A673 (cell line): ENCODE measurements at regions not wholly inside any gene's neighbourhood (a gene's known extent, or its start where the extent isn't known, plus 50 kb on each side); places are given as distances from the start of the nearest gene placed in this dataset.
"Not testable (repeated sequence)": the region's sequence is repeated elsewhere in the genome, so short reads cannot be mapped to it uniquely, and the experiment has no call there.

Source experiments
- BruUV-seq: library from RNA; stranded (reverse); fragments of 400-500 nt; replicated peaks from 2 replicates; lab custom pipeline; 2021; lab: Mats Ljungman, UMichigan
- CTCF ChIA-PET: fragments of 300-600 bp; sonication (Branson Sonifier 250); formaldehyde crosslinking; loops from one replicate; lab custom pipeline; 2022; ENCODE audit warnings: antibody characterized with exemption; lab: Charles Lee
- POLR2A ChIA-PET: fragments of 300-600 bp; sonication (Branson Sonifier 250); formaldehyde crosslinking; loops from one replicate; lab custom pipeline; 2022; ENCODE audit warnings: antibody characterized with exemption; ENCODE audit not compliant: low non-redundant PET; lab: Charles Lee
- DNase-seq: peaks from one replicate; pipeline ENCODE4 v3.0.0-alpha.2; 2015; ENCODE audit warnings: low spot score
- H3K27ac ChIP-seq: fragments of 200-600 bp; sonication (generic); 2 replicates; pipeline ENCODE4 v1.5.1; 2016; ENCODE audit warnings: mixed run types, low read depth, mild to moderate bottlenecking, mixed read lengths, antibody characterized with exemption, low read length; ENCODE audit not compliant: poor library complexity, severe bottlenecking
- H3K27me3 ChIP-seq: fragments of 200-600 bp; sonication (generic); replicated peaks from 2 replicates; pipeline ENCODE4 v1.6.1; 2017; ENCODE audit warnings: mixed run types, low read depth, mild to moderate bottlenecking, mixed read lengths, antibody characterized with exemption, low read length; ENCODE audit not compliant: insufficient read depth, poor library complexity
- H3K36me3 ChIP-seq: fragments of 200-600 bp; sonication (generic); 2 replicates; pipeline ENCODE4 v1.6.1; 2016; ENCODE audit warnings: mixed run types, mild to moderate bottlenecking, mixed read lengths, antibody characterized with exemption, low read length; ENCODE audit not compliant: insufficient read depth, poor library complexity, severe bottlenecking
- H3K4me1 ChIP-seq: fragments of 200-600 bp; sonication (generic); 2 replicates; pipeline ENCODE4 v1.6.1; 2017; ENCODE audit warnings: mixed run types, mild to moderate bottlenecking, mixed read lengths, antibody characterized with exemption, low read length; ENCODE audit not compliant: insufficient read depth, poor library complexity, severe bottlenecking
- H3K4me3 ChIP-seq: fragments of 200-600 bp; sonication (generic); 2 replicates; pipeline ENCODE4 v1.5.1; 2016; ENCODE audit warnings: low read depth, mixed run types, mild to moderate bottlenecking, mixed read lengths, low read length; ENCODE audit not compliant: poor library complexity, severe bottlenecking
- H3K9me3 ChIP-seq: fragments of 200-600 bp; sonication (generic); 2 replicates; pipeline ENCODE4 v1.6.1; 2016; ENCODE audit warnings: mixed run types, low read depth, mild to moderate bottlenecking, mixed read lengths, antibody characterized with exemption, low read length; ENCODE audit not compliant: poor library complexity, severe bottlenecking
- CTCF ChIP-seq: fragments of 300-800, 200-600 bp; sonication (generic); conservative IDR thresholded peaks from 2 replicates; pipeline ENCODE4 v1.5.1; 2017; ENCODE audit warnings: low read depth, mild to moderate bottlenecking, antibody characterized with exemption, low read length, moderate library complexity, mixed read lengths
- EZH2 ChIP-seq: fragments of 200-600 bp; sonication (generic); IDR thresholded peaks from 2 replicates; pipeline ENCODE4 v1.6.1; 2017; ENCODE audit warnings: borderline replicate concordance, low read depth, mild to moderate bottlenecking, mixed read lengths, antibody characterized with exemption, low read length; ENCODE audit not compliant: poor library complexity, severe bottlenecking
- intact Hi-C: fragments of 100-400 bp; cut with micrococcal nuclease; formaldehyde crosslinking; loops from one replicate; pipeline ENCODE4 v1.10.0; 2022; ENCODE audit not compliant: unreplicated experiment

GRCh38 chr16:29192329-29193247 is 207.7 kb downstream of the LAT start:
- intact Hi-C loops = no loop called here
- no TSS peak for BruUV-seq
- ChIA-PET POLR2A (no interaction called here), CTCF (no interaction called here)
- Histone ChIP-seq H3K9me3 (no peaks in the 10 kb centered on the region), H3K27ac (no peak overlapping the region), H3K4me3 (no peak overlapping the region), H3K27me3 (no peaks in the 10 kb centered on the region), H3K4me1 (no peaks in the 10 kb centered on the region), H3K36me3 (no peaks in the 10 kb centered on the region)
- peak; percentile 26; the same call in 1 of the 2 replicates for TF ChIP-seq CTCF
- TF ChIP-seq EZH2 = no peak
- no peak for DNase-seq

GRCh38 chr16:29191636-29192180 is 206.9 kb downstream of the LAT start:
- CTCF ChIA-PET, H3K9me3 ChIP-seq, DNase-seq, POLR2A ChIA-PET, intact Hi-C loops, BruUV-seq, H3K4me1 ChIP-seq, H3K4me3 ChIP-seq, H3K27me3 ChIP-seq, H3K36me3 ChIP-seq, H3K27ac ChIP-seq: not testable (repeated sequence)

DNA sequence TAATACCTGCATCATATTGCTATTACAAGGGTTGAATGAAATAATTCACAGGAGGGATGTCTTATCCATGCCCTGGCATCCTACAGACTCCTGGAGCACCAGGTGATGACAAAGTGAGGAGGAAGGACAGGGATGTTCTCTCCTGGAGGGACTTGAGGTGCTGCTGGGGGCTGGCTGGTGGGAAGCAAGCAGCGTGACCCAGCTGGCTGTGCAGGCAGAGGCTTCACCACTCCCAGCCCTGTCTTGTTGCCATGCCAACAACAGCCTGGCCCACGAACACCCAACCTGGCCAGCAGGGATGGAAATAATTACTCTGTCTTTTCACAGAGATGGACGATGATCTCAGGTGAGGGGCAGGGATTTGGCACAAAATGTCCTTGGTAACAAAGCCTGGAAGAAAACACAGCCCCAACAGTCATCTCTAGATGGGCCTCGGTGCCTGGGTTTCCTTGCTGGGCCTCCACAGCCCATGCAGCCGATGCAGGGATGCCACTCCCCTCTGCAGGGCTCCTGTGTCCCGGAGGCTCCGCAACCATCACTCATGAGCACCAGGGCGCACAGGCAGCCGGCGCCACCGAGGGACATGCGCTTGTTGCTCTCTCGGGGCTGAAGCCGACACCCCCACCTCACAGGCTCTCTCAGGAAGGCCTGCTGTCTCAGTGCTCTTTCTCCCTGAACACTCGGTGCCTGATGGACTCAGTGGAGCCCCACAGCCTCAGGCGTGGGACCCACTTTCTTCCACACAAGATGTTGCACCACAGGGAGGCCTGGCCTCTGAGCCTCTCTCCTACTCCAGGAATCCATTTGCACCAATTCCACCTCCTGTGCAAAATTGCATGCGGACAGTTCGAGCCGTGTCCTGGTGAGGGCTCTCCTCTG is 205.9 kb downstream of the LAT start:
- H3K4me1 ChIP-seq, DNase-seq, CTCF ChIA-PET, H3K36me3 ChIP-seq, H3K9me3 ChIP-seq, H3K4me3 ChIP-seq, H3K27ac ChIP-seq, intact Hi-C loops, BruUV-seq, POLR2A ChIA-PET, H3K27me3 ChIP-seq: not testable (repeated sequence)

GRCh38 chr16:29188806-29189205 is 204.0 kb downstream of the LAT start:
- BruUV-seq, H3K4me1 ChIP-seq, intact Hi-C loops, H3K36me3 ChIP-seq, H3K9me3 ChIP-seq, DNase-seq, H3K27ac ChIP-seq, POLR2A ChIA-PET, H3K4me3 ChIP-seq, CTCF ChIA-PET, H3K27me3 ChIP-seq: not testable (repeated sequence)

DNA sequence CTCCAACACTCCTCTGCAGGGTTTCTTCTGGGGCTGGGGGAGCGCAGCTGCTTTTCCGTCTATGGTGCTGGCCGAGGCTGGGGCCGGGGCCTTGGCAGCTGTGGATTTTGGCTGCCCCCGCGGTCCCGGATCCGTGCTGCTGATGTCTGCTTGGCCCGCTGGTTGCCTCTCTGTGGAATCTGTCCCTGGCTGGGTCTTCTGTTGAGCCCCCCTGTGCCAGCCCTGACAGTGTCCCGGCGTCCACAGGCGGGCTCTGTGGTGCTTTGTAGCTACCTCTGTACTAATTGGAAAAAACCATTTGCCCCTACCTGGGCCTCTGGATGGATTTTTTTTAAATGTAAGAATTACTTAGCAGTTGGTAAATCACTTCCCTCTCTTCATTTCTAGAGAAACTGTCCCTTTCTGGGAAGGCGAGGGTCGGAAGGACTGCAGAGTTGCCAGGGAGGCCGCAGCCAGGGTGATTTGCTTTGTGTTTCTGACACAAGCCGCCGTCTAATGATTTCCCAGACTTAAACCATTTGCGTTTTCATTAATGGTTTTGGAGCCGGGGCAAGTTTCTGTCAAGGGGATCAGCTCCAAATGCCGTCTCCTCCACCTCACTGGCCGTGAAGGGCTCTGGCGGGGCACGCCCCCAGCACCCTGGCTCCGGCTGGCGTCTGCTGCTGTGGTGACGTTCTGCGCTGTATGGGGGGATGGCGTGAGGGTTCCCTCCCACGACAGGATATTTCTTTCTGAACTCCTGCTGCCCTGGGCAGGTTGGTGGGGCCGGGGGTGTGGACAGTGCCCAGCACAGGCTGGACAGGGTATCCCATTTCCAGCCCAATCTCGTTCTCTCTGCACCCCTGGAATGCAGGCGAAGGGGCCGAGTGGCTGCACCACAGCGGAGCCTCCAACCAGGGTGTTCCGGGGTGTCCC is 201.7 kb downstream of the LAT start:
- H3K27me3 ChIP-seq, POLR2A ChIA-PET, H3K4me3 ChIP-seq, H3K36me3 ChIP-seq, H3K9me3 ChIP-seq, H3K4me1 ChIP-seq, DNase-seq, H3K27ac ChIP-seq, CTCF ChIA-PET, BruUV-seq, intact Hi-C loops: not testable (repeated sequence)

DNA sequence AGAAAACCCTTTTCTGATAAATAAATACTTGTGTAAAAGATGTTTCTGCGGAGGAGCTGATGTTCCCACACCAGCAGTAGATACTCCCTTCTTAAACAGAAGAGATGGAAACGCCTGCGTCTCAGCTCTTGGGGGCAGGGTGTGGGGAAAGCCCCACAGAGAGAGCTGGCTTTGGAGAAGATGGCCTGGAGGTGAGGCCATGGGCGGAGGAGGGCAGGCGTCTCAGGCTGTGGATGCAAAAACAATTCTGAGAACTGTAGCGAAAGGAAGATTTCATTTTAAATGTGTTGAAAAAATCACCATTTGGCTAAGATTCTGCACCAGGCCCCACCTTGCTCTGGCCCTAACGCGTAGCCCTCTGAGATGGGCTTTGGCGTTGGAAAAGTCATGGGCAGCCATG is 201.0 kb downstream of the LAT start:
- H3K27ac ChIP-seq, H3K4me1 ChIP-seq, intact Hi-C loops, BruUV-seq, CTCF ChIA-PET, H3K27me3 ChIP-seq, POLR2A ChIA-PET, H3K4me3 ChIP-seq, DNase-seq, H3K9me3 ChIP-seq, H3K36me3 ChIP-seq: not testable (repeated sequence)
